ACC112 (cell line): ENCODE measurements at regions not wholly inside any gene's neighbourhood (a gene's known extent, or its start where the extent isn't known, plus 50 kb on each side); places are given as distances from the start of the nearest gene placed in this dataset.

ENCODE experiments used
- H2AFZ ChIP-seq: fragments of 200-600 bp; sonication (generic); one replicate; pipeline ENCODE4 v1.6.0; 2017; ENCODE audit warnings: antibody characterized with exemption, low read length; ENCODE audit not compliant: unreplicated experiment
- H3K27ac ChIP-seq: fragments of 200-600 bp; sonication (generic); 2 replicates; pipeline ENCODE4 v1.5.1; 2014; ENCODE audit warnings: low read depth, mild to moderate bottlenecking, antibody characterized with exemption, low read length, moderate library complexity
- H3K27me3 ChIP-seq: fragments of 200-600 bp; sonication (generic); 2 replicates; pipeline ENCODE4 v1.6.1; 2014; ENCODE audit warnings: mild to moderate bottlenecking, antibody characterized with exemption, low read length, moderate library complexity, mixed read lengths; ENCODE audit not compliant: insufficient read depth
- H3K36me3 ChIP-seq: fragments of 200-600 bp; sonication (generic); 2 replicates; pipeline ENCODE4 v1.6.1; 2016; ENCODE audit warnings: mild to moderate bottlenecking, antibody characterized with exemption, low read length, moderate library complexity, mixed read lengths; ENCODE audit not compliant: insufficient read depth
- H3K4me1 ChIP-seq: fragments of 200-600 bp; sonication (generic); one replicate; pipeline ENCODE4 v1.6.1; 2016; ENCODE audit warnings: low read length, mixed read lengths; ENCODE audit not compliant: insufficient read depth, unreplicated experiment, control insufficient read depth
- H3K4me3 ChIP-seq: fragments of 200-600 bp; sonication (generic); 2 replicates; pipeline ENCODE4 v1.5.1; 2014; ENCODE audit warnings: mild to moderate bottlenecking, low read depth, low read length
- H3K79me2 ChIP-seq: fragments of 200-600 bp; sonication (generic); one replicate; pipeline ENCODE4 v1.6.0; 2016; ENCODE audit warnings: low read length; ENCODE audit not compliant: control insufficient read depth, unreplicated experiment, insufficient read depth

GRCh38 chr9:111110805-111111204, 72.5 kb upstream of the LPAR1 start:
- H3K4me3 ChIP-seq, result peak overlapping the region; percentile 62; the same call in 1 of the 2 replicates
- H2AFZ ChIP-seq, result peak overlapping the region; percentile 73
- H3K4me1 ChIP-seq, result no peaks in the 10 kb centered on the region
- no peaks in the 10 kb centered on the region for H3K36me3 ChIP-seq
- H3K27me3 ChIP-seq, result no peaks in the 10 kb centered on the region
- H3K79me2 ChIP-seq, result no peaks in the 10 kb centered on the region
- H3K27ac ChIP-seq, result no peak overlapping the region

- Histone ChIP-seq H3K36me3 (no peaks in the 10 kb centered on the region), H3K27me3 (no peaks in the 10 kb centered on the region), H3K4me3 (no peak overlapping the region), H3K27ac (no peak overlapping the region), H3K4me1 (no peaks in the 10 kb centered on the region), H3K79me2 (no peaks in the 10 kb centered on the region), H2AFZ (no peak overlapping the region)
Observed at GRCh38 chr9:111108946-111109345, 70.7 kb upstream of the LPAR1 start.

GRCh38 chr9:111107141-111107540, 68.9 kb upstream of the LPAR1 start:
- no peaks in the 10 kb centered on the region for H3K4me1 ChIP-seq
- no peak overlapping the region for H2AFZ ChIP-seq
- no peaks in the 10 kb centered on the region for H3K27me3 ChIP-seq
- no peak overlapping the region for H3K27ac ChIP-seq
- no peaks in the 10 kb centered on the region for H3K79me2 ChIP-seq
- no peak overlapping the region for H3K4me3 ChIP-seq
- no peaks in the 10 kb centered on the region for H3K36me3 ChIP-seq

- Histone ChIP-seq H3K27me3 (no peaks in the 10 kb centered on the region), H3K27ac (no peak overlapping the region), H3K36me3 (no peaks in the 10 kb centered on the region), H3K4me1 (no peaks in the 10 kb centered on the region), H3K4me3 (no peak overlapping the region), H3K79me2 (no peaks in the 10 kb centered on the region), H2AFZ (no peak overlapping the region)
Observed at GRCh38 chr9:111106202-111106601, 67.9 kb upstream of the LPAR1 start.

GRCh38 chr9:111102793-111103464, 64.7 kb upstream of the LPAR1 start:
- Histone ChIP-seq H3K4me3 (no peak overlapping the region), H3K36me3 (no peaks in the 10 kb centered on the region), H3K27me3 (no peaks in the 10 kb centered on the region), H3K27ac (no peak overlapping the region), H3K79me2 (no peaks in the 10 kb centered on the region), H2AFZ (no peak overlapping the region), H3K4me1 (no peaks in the 10 kb centered on the region)

GRCh38 chr9:111099199-111100008, 61.1 kb upstream of the LPAR1 start:
- Histone ChIP-seq H2AFZ (no peak overlapping the region), H3K36me3 (no peaks in the 10 kb centered on the region), H3K79me2 (no peaks in the 10 kb centered on the region), H3K27ac (no peak overlapping the region), H3K4me1 (peaks cover 7% of the 10 kb centered on the region), H3K4me3 (no peak overlapping the region), H3K27me3 (no peaks in the 10 kb centered on the region)

GRCh38 chr9:111098093-111098492, 59.8 kb upstream of the LPAR1 start:
- Histone ChIP-seq H3K27me3 (no peaks in the 10 kb centered on the region), H3K79me2 (no peaks in the 10 kb centered on the region), H3K36me3 (no peaks in the 10 kb centered on the region), H3K4me1 (peaks cover 12% of the 10 kb centered on the region), H2AFZ (no peak overlapping the region), H3K4me3 (no peak overlapping the region), H3K27ac (no peak overlapping the region)

- Histone ChIP-seq H3K27ac (no peak overlapping the region), H3K4me1 (peaks cover 12% of the 10 kb centered on the region), H3K36me3 (no peaks in the 10 kb centered on the region), H3K4me3 (no peak overlapping the region), H2AFZ (no peak overlapping the region), H3K27me3 (no peaks in the 10 kb centered on the region), H3K79me2 (no peaks in the 10 kb centered on the region)
Observed at GRCh38 chr9:111096051-111096450, 57.8 kb upstream of the LPAR1 start.

GRCh38 chr9:111095441-111095840, 57.2 kb upstream of the LPAR1 start:
- Histone ChIP-seq H3K4me3 (no peak overlapping the region), H2AFZ (peak overlapping the region; percentile 82), H3K36me3 (no peaks in the 10 kb centered on the region), H3K4me1 (peaks cover 12% of the 10 kb centered on the region), H3K79me2 (no peaks in the 10 kb centered on the region), H3K27me3 (no peaks in the 10 kb centered on the region), H3K27ac (no peak overlapping the region)

- Histone ChIP-seq H2AFZ (peak overlapping the region; percentile 82), H3K27me3 (no peaks in the 10 kb centered on the region), H3K4me3 (no peak overlapping the region), H3K27ac (peak overlapping the region; percentile 22; the same call in 1 of the 2 replicates), H3K36me3 (no peaks in the 10 kb centered on the region), H3K79me2 (no peaks in the 10 kb centered on the region), H3K4me1 (peaks cover 12% of the 10 kb centered on the region)
Observed at GRCh38 chr9:111094958-111095357, 56.7 kb upstream of the LPAR1 start.

- no peaks in the 10 kb centered on the region for H3K79me2 ChIP-seq
- H2AFZ ChIP-seq, result peak overlapping the region; percentile 82
- no peaks in the 10 kb centered on the region for H3K27me3 ChIP-seq
- H3K36me3 ChIP-seq, result no peaks in the 10 kb centered on the region
- peak overlapping the region; percentile 38 for H3K27ac ChIP-seq
- H3K4me3 ChIP-seq, result no peak overlapping the region
- H3K4me1 ChIP-seq, result peaks cover 12% of the 10 kb centered on the region
Observed at GRCh38 chr9:111094433-111094924, 56.2 kb upstream of the LPAR1 start.
